ENCODE measurements at regions not wholly inside any gene's neighbourhood (a gene's known extent, or its start where the extent isn't known, plus 50 kb on each side); places are given as distances from the start of the nearest gene placed in this dataset.

DNA sequence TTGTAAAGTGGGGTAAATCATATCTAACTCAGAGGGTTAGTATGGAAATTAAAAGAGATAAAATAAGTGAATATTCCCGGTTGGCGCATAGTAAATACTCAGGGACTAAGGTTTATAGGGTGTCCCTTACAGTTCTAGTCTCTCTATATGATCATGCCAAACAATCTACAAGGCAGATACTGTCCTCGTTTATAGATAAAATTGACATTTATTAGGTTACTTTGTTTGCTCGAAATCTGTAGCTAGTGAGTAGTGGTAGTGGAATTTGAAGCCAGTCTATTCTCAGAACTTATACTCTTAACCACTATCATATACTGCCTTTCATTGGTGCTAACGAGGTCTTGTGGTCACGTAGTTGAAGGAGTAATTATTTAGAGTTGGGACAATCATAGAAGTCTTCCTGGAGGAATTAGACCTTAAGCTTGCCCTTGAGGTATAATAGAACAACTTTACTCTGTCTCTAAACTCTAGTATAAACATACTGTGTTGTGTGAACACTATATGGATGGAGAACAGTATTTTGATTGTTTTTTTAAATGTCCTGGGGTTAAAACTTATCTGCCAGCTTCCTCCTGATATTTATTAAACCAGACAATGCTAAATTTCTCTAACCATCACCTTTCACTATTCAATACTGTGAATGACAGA lies 324.0 kb downstream of the STIM2 start:
- no peak for DNase-seq (ENCODE audit: low spot score)

DNA sequence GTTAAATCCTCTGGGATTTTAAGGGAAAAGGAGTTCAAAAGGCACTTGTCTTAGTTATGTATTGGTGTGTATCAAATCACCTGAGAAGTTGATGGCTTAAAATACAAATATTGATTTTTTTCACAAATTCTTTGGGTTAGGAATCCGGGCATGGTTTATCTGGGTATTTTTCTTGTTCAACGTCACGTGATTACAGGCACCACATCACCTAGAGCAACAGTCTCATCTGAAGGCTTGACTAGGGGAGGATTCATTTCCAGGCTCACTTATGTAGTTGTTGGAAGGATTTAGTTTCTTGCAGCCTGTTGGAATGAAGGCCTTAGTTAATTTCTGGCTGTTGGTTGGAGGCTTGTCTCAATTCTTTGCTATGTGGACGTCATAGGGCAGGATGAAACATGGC lies 326.1 kb downstream of the STIM2 start:
- no peak for DNase-seq (ENCODE audit: low spot score)

DNA sequence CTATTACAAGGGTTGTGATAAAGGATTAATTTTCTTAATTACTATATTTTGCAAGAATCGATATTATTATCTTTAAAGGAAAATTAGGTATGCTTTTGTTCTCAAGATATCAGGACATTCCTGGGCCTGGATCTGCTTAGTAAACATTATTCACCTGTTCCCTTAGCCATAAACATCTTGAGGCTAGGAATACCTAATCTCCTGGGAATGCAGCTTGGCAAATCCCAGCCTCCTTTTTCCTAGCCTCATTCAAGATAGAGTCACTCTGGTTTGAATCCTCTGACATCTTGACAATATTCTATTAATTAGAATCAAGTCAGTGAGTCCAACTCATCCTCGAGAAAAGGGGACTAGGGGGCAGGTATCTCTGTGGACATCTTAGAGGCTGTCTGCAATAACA lies 327.1 kb downstream of the STIM2 start:
- DNase-seq (ENCODE audit: low spot score): no peak

DNA sequence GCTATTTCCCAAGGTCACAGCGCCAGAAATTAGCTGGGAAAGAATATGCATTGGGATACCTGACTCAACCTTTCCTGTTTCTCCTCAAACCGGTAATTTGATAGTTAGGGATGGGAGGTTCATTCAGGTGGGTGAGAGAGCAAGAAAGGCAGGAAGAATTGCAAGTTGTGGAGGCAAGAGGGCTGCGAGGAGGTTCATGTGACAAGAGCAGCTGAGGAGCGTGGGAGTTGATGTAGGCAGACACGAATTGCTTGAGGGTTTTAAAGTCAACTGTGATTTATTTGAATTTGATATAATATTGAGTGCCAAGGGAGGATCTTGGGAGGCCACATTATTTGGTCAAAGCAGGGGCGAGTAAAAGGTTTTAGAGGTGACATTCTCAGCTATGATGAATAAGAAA lies 329.0 kb downstream of the STIM2 start:
- DNase-seq (ENCODE audit: low spot score): no peak

DNA sequence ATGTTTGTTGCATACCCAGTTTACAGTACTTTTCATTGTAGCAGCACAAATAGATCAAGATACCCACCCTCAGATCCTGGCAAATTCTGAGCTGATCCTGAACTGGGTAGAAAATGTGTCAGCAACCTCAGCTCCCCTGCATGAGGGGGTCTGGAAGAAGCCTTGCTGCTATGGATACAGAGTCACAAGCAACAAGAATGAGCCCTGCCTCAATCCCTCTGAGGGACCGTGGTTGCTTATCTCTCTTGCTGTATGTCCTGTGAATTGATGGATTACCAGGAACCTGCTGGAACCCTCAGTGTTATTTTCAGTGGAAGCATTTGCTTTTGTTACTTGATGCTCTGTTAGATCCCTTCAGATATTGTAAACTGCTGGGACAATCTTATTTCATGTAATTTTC lies 331.0 kb downstream of the STIM2 start:
- no peak for DNase-seq (ENCODE audit: low spot score)

DNA sequence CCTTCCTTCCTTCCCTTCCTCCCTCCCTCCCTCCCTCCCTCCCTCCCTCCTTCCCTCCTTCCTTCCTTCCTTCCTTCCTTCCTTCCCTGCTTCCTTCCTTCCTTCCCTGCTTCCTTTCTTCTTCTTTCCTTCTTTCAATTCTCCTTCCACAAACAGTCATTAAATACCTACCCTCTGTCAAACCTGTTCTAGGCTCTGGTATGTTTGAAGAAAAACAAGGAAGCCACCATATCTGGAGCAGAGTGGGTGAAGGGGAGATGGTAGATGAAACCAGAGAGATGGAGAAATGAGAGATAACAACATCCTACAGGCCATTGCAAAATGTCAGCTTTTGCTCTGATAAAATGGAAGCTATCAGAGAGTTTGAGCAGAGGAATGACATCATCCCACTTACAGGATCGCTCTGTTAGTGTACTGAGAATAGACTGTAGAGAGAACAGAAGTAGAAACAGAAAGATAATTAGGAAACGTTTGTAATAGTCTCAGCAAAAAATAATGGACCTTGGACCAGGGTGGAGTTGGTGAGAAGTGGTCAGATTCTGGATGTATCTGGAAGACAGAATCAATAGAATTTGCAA lies 334.0 kb downstream of the STIM2 start:
- no peak for DNase-seq (ENCODE audit: low spot score)

DNA sequence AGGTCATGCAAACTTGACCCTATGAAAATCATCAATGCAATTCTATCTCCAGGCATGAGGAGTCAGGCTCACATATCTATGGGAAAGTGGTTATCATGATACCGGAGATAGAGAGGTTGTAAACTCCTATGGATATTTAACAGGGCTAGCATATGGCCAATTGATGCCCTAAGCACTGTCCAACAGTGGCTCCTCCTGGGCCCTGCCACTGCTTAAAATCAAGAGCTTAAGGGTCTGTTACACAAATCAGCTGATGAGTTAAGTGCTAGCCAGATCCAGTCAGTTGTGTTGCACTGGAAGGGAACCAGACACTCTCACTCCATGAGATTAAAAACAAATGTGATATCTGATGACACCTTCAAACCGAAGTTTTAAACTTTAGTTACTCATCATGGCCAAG lies 337.6 kb downstream of the STIM2 start:
- DNase-seq (ENCODE audit: low spot score): no peak

DNA sequence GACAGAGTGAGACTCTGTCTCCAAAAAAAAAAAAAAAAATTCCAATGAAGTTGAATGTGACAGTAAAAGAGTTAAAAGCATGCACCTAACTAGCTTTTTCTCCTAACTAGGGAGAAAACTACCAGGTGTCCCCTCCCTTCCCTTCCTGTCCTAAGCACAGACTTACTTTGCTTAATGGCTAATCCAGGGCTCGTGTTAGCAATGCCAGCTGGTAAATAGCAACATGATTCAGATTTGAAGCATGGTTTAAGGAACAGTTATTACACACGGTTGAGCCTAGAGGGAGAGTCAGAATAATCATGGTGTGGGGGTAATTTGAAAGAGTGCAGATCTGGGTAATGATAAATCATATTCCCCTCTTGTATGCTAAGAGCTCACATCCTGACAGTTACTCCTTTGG lies 338.3 kb downstream of the STIM2 start:
- DNase-seq (ENCODE audit: low spot score): peak; percentile 27

DNA sequence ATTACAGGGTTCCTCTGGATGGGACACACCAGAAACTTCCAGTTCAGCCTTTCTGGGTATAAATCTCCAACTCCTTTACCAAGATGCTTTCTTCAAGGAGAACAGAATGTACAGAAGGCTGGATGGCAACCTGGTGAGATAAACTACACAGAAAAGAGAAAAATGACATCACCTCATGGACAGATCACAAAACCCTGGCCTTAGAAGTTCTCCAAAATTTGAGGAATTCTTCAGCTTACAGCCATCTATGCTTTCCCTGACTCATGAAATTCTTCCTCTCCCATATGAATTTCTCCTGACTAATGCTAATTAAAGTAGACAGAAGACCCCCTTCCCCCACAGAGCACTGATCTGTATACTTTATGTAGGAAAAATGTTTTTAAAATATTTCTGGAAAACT lies 345.4 kb downstream of the STIM2 start:
- DNase-seq (ENCODE audit: low spot score): no peak

DNA sequence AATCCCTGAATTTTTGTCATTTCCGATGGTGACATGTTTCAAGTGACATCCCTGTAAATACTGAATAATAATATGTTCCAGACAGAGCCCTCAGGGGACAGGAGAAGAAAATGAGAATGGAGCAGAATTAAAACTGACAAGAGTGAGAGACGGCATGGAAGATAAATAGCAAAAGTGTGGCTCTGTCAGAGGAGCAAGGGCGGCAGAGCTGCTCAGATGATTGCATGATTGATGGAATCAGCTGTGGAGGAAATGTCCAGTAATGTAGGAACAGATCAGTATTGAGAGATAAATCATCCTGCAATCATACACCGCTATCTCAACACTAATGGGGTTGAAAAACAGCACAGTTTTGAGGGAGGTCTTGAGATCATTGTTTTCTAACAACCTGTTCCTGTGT lies 350.3 kb downstream of the STIM2 start:
- no peak for DNase-seq (ENCODE audit: low spot score)

DNA sequence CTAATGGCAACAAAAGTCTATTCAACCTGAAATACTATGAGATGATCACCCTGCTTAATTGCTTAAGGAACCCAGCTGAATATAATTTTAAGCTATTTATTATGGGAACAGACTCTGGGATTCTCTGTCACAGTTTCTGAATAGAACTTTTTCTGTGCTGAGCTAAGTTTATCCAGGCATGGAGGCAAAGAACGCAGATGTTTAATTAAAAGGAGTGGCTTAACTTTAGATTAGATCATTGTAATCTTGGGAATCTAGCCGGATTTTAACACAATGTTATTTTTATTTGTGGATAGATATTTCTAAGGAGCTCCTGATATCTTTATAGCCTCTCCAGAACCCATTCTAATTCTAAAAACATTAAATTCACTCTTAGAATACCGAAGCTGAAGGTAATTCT lies 353.4 kb downstream of the STIM2 start:
- DNase-seq (ENCODE audit: low spot score): no peak

DNA sequence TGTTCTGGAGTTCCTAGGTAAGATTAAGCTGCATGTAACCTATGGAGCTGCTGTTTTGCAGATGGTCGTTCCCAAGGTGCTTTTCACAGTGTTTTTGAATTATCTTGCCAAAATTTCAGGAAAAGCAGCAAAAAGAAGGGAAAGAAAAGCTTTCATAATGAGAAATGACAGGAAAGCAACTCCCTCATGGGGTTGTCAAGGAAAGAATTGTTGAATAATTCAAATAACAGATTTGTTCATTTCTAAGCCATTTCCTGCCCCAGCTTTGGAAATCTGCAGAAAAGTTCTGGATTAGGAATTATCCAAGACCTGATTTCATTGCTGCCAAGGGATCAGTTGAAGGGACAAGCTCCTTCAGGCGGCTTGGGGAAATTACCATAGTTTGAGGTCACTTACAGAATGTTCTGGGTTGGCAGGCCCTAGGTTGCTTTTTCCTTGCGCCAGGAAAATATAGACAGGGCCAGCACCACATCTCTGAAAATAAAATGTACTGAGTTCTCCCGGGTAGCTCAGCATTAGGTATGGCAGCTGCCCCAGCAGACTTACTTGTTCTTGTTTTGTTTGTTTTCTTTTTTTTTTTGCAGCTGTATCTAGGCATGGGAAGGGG lies 354.7 kb downstream of the STIM2 start:
- no peak for DNase-seq (ENCODE audit: low spot score)

DNA sequence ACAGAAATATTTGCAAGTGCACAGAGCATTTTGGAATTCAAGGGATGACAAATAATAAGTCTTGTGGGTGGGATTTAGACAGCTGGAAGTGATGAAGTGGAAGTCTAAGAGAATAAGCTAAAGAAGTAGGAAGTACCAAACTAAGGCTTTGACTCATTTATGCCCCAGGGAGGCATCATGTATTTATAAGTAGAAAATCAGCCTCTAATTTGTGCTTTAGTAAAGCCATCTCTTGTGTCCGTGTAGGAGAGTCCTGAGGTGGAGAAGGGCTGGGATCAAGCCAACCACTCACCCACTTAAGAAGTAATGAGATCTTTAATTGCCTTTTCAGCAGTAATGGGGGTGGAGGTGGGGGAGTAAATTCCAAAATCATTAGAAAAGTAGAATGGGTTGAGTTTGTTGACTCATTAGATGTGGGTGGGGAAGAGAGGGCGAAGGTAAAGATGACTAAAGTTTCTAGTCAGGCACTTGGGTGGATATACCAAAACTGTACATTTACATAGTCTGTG lies 356.7 kb downstream of the STIM2 start:
- DNase-seq (ENCODE audit: low spot score): no peak

DNA sequence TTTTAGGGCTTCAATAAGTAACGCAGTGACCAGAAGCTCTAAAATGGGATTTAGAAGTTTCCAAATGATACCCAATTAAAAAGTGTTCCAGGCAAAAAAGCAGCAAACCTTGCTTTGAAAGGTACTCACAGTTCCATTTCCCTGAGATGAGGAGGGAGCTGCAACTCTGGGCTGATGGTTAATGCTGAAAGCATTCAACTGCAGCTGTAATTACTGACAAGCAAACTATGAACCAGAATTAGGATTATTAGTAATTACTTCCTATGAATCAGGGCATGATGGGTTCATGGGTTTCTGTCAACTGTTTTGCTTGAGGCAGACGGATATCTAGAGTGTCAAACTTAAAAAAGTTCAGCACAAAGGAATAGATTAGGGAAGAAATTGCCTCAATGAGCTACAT lies 357.4 kb downstream of the STIM2 start:
- no peak for DNase-seq (ENCODE audit: low spot score)

DNA sequence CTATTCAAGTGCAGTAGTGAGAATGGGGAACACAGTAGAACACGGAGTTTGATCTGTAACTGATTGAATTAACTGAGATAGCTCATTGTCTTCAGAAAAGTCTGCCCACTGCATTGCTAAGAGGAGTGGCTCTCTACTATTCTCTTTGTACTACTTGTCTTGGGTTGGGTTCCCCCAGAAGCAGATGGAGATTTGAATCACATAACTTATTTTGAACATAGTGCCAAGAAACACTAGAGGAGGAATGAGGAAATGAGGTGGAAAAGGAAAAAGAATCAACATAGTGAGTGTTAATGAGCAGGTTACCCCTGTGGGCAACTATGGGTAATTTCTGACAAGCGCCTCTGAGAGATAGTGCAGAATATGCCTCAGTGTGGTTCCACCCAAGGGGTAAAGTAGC lies 362.7 kb downstream of the STIM2 start:
- no peak for DNase-seq (ENCODE audit: low spot score)

DNA sequence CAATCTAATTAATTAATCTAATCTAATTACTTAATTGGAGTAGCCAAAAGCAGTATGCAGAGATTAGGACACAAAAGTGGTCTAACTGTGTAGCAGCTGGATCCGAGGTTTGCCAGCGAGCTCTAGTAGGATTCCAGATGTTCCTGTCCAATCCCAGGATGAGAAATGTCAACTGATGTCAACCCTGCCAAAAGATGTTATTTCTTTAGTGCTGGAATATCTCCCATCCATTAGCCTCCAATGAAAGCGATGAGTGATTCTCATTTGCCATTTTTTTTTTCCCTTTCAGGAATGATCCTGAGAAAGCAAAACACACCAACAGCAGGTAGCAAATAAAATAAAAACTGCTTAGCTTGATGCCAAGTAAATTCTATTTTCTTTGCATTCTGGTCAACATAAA lies 372.9 kb downstream of the STIM2 start:
- DNase-seq (ENCODE audit: low spot score): no peak

DNA sequence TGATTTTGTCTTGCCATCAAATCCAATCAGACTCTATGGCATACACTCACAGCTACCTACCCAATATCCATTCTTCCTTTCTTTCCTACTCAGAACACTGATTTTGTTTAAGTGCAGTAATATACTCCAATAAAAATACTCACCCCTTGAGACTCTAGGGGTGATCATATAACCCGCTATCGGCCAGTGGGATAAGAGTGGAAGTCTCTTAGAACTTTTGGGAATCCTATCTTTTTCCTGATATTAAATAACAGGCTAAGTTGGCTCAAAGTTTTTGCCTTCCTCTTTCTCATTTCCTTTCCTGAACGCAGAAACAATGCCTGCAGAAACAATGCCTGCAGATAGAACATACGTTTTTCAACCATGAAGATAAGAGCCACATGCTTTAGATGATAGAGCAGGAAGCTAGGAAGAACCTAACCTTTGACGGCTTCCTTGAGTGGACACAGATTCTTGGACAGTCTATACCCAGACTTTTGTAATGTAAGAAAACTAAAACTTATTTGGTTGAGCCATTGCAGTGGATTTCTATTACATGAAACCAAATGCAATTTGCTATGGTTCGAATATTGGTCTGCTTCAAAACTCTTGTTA lies 373.8 kb downstream of the STIM2 start:
- DNase-seq (ENCODE audit: low spot score): no peak

DNA sequence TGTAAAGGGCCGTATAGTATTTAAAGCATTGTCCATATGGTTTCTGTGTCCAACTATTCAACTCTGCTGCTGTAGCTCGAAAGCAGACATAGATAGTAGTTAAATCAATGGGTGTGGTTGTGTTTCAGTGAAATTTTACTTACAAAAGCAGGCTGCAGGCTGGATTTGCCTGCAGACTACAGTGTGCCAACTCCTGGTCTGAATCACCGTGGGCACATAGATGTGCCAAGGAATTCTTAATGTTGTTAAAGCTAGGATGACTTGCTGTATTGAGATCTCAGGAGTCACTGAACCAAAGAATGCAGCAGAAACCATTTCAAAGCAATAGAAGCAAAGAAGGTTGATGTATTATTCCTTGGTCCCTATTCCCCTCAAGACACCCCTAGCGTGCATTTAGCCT lies 379.0 kb downstream of the STIM2 start:
- DNase-seq (ENCODE audit: low spot score): no peak

DNA sequence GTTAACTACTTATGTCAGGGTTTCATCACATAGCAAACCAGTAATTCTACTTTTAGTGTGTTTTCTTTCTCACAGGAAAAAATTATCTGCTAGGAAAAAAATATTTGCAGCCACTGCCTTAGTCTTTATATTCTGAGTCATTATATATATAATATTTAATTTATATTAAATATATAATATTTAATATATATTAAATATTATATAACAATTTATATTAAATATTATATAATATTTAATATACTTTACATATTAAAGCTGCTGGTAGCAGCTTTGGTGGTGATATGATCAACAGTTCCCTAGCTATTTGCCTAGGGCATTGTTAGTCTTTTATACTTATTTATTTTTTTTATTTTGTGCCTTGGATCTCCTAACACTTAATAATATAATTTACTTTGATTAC lies 381.6 kb downstream of the STIM2 start:
- DNase-seq (ENCODE audit: low spot score): no peak

DNA sequence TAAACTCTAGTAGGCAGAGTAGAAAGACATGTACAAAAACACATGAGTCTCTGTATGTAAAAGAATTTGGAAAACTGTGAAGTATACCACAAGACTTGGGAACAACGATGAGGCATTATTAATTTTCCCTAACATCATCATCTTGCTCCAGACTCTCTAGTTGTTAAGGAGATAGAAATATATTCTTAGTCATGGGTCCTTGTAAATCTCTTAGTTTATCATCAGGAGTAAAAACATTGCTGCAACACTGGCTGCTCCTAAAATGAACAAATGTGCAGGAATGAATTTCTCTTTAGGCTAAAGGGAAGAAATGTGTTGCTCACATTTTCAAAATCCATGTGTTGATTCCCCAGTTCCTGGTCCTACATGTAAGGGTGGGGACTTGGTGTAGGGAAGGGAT lies 384.6 kb downstream of the STIM2 start:
- DNase-seq (ENCODE audit: low spot score): no peak

DNA sequence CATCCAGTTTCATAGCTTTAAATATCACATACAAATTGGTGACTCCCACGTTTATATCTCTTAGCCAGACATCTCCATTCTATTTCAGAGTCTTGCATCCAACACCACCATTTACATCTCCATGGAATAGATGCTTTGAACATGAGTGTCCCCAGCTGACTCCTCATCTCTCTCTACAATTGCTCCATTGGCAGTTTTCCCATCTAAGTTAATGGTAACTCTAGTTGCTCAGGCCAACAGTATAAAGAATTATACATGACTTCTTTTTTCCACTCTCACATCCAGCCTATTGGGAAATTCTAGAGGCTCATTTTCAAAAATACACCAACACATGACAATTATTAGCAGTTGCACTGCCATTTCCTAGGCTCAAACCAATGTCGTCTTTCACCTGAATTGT lies 388.2 kb downstream of the STIM2 start:
- DNase-seq (ENCODE audit: low spot score): no peak

DNA sequence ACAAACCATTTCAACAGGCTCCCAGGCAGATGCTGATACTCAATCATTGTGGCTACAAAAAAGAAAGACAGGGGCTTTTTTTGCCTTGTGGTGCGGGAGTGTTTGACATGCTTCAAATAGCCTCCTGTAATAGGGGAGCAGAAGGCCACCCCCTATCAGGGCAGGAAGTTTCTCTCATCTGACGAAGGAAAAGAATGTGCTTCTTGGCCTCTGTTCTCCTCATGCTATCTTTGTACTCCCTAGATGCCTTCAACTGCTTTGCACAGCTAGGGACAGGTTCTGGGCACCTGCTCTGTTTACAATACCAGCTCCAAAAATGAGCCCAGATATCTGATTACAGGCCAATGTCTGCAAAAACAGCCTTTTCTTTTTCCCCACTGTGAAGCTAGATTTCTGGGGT lies 391.1 kb downstream of the STIM2 start:
- no peak for DNase-seq (ENCODE audit: low spot score)

DNA sequence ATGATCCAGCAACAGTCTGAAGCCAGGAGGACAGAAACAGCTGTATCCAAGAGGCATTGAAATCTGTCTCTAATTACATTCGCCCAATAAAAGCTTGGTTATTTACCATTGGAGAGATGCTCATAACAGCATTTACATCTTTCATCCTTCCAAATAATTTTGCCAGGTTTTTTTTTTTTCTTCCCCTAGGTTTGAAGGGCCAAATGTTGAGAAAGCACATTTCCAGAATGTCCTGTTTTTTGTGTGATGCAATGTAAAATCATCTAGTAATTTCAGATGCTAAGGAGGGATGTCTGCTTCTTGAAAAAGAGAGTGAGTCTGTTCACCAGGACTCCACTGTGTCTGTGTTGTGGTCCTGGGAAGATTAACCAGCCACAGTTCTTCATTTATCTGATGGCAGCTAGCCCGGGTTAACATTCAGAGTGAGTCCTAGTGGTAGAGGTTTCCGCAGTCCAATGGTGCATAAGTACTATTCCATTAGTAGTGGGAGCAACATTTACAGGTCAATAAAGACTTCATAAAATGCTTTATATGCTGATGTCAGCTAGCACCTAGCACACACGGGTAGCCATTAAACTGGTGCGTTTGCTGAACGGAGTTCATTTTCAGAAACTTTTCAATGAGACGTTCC lies 406.8 kb downstream of the STIM2 start:
- no peak for DNase-seq (ENCODE audit: low spot score)
